HG03469 (cell line): ENCODE measurements at regions not wholly inside any gene's neighbourhood (a gene's known extent, or its start where the extent isn't known, plus 50 kb on each side); places are given as distances from the start of the nearest gene placed in this dataset.

Experiments used
- ATAC-seq: cut with Tn5 transposase; IDR thresholded peaks from one replicate; pipeline ENCODE4 v1.9.1; 2021; ENCODE audit warnings: mild to moderate bottlenecking, moderate library complexity, moderate number of reproducible peaks; ENCODE audit not compliant: unreplicated experiment

- no peak for ATAC-seq
Measured at GRCh38 chr6:90406142-90406794, 109.6 kb upstream of the BACH2 start.

GRCh38 chr6:90403489-90404381 is 107.1 kb upstream of the BACH2 start:
- ATAC-seq = no peak

- ATAC-seq = no peak
Measured at GRCh38 chr6:90402831-90403192, 106.2 kb upstream of the BACH2 start.

- no peak for ATAC-seq
Measured at GRCh38 chr6:90401933-90402830, 105.5 kb upstream of the BACH2 start.

GRCh38 chr6:90399970-90400369 is 103.3 kb upstream of the BACH2 start:
- no peak for ATAC-seq

- ATAC-seq = no peak
Measured at GRCh38 chr6:90397929-90398674, 101.5 kb upstream of the BACH2 start.

- no peak for ATAC-seq
Measured at GRCh38 chr6:90397047-90397446, 100.4 kb upstream of the BACH2 start.

- peak; percentile 46 for ATAC-seq
Measured at GRCh38 chr6:90393232-90393884, 96.7 kb upstream of the BACH2 start.

- no peak for ATAC-seq
Measured at GRCh38 chr6:90390379-90390778, 93.7 kb upstream of the BACH2 start.

GRCh38 chr6:90388395-90388794 is 91.8 kb upstream of the BACH2 start:
- no peak for ATAC-seq

- ATAC-seq = no peak
Measured at GRCh38 chr6:90387826-90388225, 91.2 kb upstream of the BACH2 start.

GRCh38 chr6:90387383-90387775 is 90.7 kb upstream of the BACH2 start:
- ATAC-seq = no peak

GRCh38 chr6:90386399-90387382 is 90.0 kb upstream of the BACH2 start:
- ATAC-seq = no peak

GRCh38 chr6:90385759-90386313 is 89.2 kb upstream of the BACH2 start:
- ATAC-seq = no peak

GRCh38 chr6:90384720-90385119 is 88.1 kb upstream of the BACH2 start:
- no peak for ATAC-seq

- peak; percentile 84 for ATAC-seq
Measured at GRCh38 chr6:90383196-90383822, 86.7 kb upstream of the BACH2 start.

GRCh38 chr6:90382760-90383159 is 86.1 kb upstream of the BACH2 start:
- ATAC-seq = no peak
